Endothelial cell of umbilical vein (primary cell): ENCODE measurements at regions not wholly inside any gene's neighbourhood (a gene's known extent, or its start where the extent isn't known, plus 50 kb on each side); places are given as distances from the start of the nearest gene placed in this dataset.

Experiments
- CTCF ChIP-seq, 2 donors: IDR thresholded peaks; 1 replicate in 1 of 2; 2 replicates in 1 of 2; pipeline ENCODE4 v1.5.1; 2011; ENCODE audit warnings: low read length in 2 of 2, mild to moderate bottlenecking in 2 of 2, moderate library complexity in 2 of 2, control low read depth in 1 of 2, inconsistent platforms in 1 of 2, low read depth in 1 of 2; ENCODE audit not compliant: insufficient read depth in 1 of 2; ENCODE audit errors: extremely low read depth in 1 of 2
- FOS ChIP-seq: IDR thresholded peaks from 2 replicates; pipeline ENCODE4 v1.6.1; 2011; ENCODE audit warnings: mild to moderate bottlenecking, low read length, moderate library complexity, borderline replicate concordance; ENCODE audit not compliant: insufficient read depth
- GATA2 ChIP-seq: IDR thresholded peaks from 2 replicates; pipeline ENCODE4 v1.7.0; 2011; ENCODE audit warnings: low read depth, mild to moderate bottlenecking, moderate library complexity, mixed read lengths, low read length; ENCODE audit not compliant: insufficient read length, insufficient read depth
- POLR2A ChIP-seq: IDR thresholded peaks from 2 replicates; pipeline ENCODE4 v1.6.1; 2012; ENCODE audit warnings: low read depth, mild to moderate bottlenecking, control low read depth, low read length
- TF ChIP-seq, protein P1 (sequence below): IDR thresholded peaks from 2 replicates; pipeline ENCODE4 v1.6.1; 2011; ENCODE audit not compliant: insufficient read depth, insufficient read length

DNA sequence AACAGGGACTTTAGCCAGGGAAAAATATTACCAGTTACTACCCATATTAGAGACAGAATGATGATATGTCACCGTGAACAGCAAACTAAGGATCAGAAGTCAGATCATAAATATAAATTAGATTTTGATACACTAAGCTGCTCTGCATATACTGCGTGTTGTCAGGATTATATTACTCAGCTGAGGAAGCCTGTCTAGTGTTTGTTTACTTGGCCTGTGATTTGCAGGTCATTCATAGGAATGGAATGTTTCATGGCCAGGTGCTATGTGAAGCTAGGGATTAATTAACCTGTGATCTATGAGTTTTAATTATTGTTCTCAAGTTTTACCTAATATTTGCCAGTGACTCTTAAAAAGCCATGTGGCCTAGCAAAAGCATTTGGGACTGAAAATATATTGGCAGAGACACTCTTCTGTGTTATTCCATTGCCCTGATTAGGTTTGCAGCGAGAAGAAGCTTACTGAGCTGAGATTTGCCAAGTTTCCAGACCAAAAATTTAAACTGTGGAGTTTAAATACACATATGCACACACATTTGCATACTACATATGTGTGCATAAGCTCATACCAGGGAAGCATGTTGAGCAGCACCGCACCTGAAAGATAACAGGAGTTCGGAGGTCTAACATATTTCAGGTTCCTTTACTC lies 496.3 kb upstream of the GRIA1 start:
- TF ChIP-seq CTCF (IDR thresholded peaks at IDR 0.05; ENCODE audit: extremely low read depth in 1 of 2, insufficient read depth in 1 of 2, low read depth in 1 of 2, low read length in 2 of 2) (no peak), GATA2 (no peak), POLR2A (no peak), FOS (no peak)
- TF ChIP-seq, protein P1, sequence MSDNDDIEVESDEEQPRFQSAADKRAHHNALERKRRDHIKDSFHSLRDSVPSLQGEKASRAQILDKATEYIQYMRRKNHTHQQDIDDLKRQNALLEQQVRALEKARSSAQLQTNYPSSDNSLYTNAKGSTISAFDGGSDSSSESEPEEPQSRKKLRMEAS, result no peak
